Coronary artery (tissue), 2 donors: ENCODE measurements at regions not wholly inside any gene's neighbourhood (a gene's known extent, or its start where the extent isn't known, plus 50 kb on each side); places are given as distances from the start of the nearest gene placed in this dataset.

ENCODE experiments used
- DNase-seq: peaks from one replicate; pipeline ENCODE4 v3.0.0-alpha.2; 2017; ENCODE audit warnings: low spot score
- H3K27ac ChIP-seq, 2 donors: fragments of 200-600 bp; sonication (generic); one replicate each; pipeline ENCODE4 v1.5.1; 2016 to 2019
- H3K4me3 ChIP-seq: fragments of 200-600 bp; sonication (generic); 2 replicates; pipeline ENCODE4 v1.5.1; 2016; ENCODE audit warnings: mild to moderate bottlenecking, moderate library complexity
- CTCF ChIP-seq: fragments of 200-600 bp; sonication (generic); IDR thresholded peaks from one replicate; pipeline ENCODE4 v1.5.1; 2019; ENCODE audit warnings: antibody characterized with exemption

- no peak for DNase-seq
- TF ChIP-seq CTCF = no peak
- no peak overlapping the region for H3K27ac ChIP-seq
- H3K4me3 ChIP-seq = no peak overlapping the region
Measured at GRCh38 chr4:136931781-136932180, 600.5 kb downstream of the PCDH18 start.

- no peak overlapping the region for H3K27ac ChIP-seq
- DNase-seq = no peak
- no peak for TF ChIP-seq CTCF
- no peak overlapping the region for H3K4me3 ChIP-seq
Measured at GRCh38 chr4:136928957-136929411, 603.3 kb downstream of the PCDH18 start.

GRCh38 chr4:136927172-136927571, 605.1 kb downstream of the PCDH18 start:
- TF ChIP-seq CTCF = no peak
- Histone ChIP-seq H3K4me3 (no peak overlapping the region), H3K27ac (no peak overlapping the region)
- no peak for DNase-seq

DNA sequence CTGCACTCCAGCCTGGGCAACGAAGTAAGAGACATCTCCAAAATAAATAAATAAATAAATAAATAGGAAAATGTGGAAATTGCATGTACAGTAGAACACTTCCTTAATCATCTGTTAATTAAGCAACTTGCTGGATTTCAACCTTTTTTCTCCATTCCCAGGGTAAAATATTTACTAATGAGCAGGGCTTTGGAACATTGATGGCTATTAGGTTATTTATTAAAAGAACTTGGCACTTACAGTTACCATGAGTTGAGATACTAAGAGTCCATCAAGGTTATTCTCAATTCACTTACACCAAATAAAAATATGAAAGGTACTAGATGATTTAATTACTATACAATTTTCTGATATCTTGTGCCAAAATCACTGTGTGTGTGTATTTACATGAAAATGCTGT, 607.1 kb downstream of the PCDH18 start:
- TF ChIP-seq CTCF = no peak
- no peak for DNase-seq
- Histone ChIP-seq H3K4me3 (no peak overlapping the region), H3K27ac (no peak overlapping the region)

DNA sequence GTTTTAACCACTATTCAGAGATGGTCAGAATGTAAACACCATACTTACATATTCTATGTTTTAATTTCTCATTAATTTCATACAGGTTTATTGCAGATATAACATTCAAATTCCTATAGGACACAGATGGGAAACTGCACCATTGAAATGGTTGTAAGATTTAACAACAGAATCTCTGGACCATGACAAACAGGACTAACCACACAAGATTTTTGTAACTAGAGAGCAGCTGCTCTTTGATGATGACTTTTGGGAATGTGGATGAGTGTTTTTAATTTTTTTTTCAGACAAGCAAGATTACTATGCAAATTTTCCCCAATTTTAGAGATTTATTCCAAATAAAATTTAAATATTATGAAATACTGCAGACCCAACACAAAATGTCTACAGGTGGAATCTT, 610.2 kb downstream of the PCDH18 start:
- Histone ChIP-seq H3K27ac (no peak overlapping the region), H3K4me3 (no peak overlapping the region)
- no peak for TF ChIP-seq CTCF
- no peak for DNase-seq

DNA sequence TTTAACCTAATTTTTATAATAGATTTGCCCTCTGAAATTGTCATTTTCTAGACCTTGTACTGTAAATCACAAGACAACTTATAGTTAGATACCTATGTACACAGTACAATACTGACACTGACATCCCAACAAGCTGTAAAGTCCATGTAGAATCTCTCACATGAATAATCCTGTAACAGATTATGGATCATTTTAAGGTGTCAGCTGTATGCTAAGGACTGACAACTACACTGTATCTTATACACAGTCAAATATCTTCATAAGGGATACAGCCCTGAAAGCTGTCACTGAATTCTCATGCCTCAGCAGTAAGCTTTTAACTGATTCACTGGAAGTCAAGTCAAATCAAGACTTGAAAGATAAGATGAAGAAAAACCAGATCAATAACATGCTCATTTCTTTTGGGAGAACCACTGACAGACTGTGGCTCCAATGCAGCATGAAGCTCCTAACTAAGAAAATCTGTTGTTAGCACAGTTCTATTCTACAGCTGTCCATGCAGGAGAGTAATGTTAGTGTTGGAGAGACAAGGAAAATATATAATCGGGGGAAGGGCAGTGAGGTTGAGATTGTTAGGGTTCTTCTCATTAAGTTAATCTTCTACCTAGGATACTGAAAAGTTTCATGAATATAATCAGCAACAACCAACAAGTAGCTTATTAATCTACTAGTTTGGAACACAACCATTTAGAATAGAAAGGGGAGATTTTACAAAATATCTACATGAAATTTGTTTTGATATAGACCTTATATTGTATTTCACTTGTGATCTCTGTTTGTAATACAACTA, 612.0 kb downstream of the PCDH18 start:
- Histone ChIP-seq H3K27ac (no peak overlapping the region), H3K4me3 (no peak overlapping the region)
- TF ChIP-seq CTCF = no peak
- DNase-seq = no peak

- TF ChIP-seq CTCF = no peak
Measured at GRCh38 chr4:136918772-136919171, 613.5 kb downstream of the PCDH18 start.

More at GRCh38 chr4:136918772-136919171, 613.5 kb downstream of the PCDH18 start:
- H3K4me3 ChIP-seq = no peak overlapping the region
- H3K27ac ChIP-seq = no peak overlapping the region
- DNase-seq = no peak
